Heart left ventricle (tissue), 13 donors: ENCODE measurements at regions not wholly inside any gene's neighbourhood (a gene's known extent, or its start where the extent isn't known, plus 50 kb on each side); places are given as distances from the start of the nearest gene placed in this dataset.

Source experiments
- POLR2A ChIP-seq, 2 donors: fragments of 450-650 bp; IDR thresholded peaks; one replicate each; pipeline ENCODE4 v1.6.1; 2017; ENCODE audit warnings: antibody characterized with exemption in 2 of 2, mild to moderate bottlenecking in 2 of 2, moderate library complexity in 2 of 2
- TF ChIP-seq, protein P1 (sequence below), 12 donors: fragments of 200-600 bp; sonication (generic) in 4 of 12; IDR thresholded peaks; one replicate each; pipeline versions ENCODE4 v1.5.0 to v1.8.0; 2018 to 2022; ENCODE audit warnings: antibody characterized with exemption in 12 of 12, mild to moderate bottlenecking in 5 of 12
- donor health status: ischemic (EF 13 %, LVEDD 7.1; RV severe dilation, severe dysfunction).
- donor health status: DM: no; HTN: yes; CAD: no.
- donor health status: DM: no; HTN: no; CAD: no.
- donor health status: ischemic (EF 25% LVEDD 6.9; RV normal size, moderate dysfunction).
- donor health status: ischemic (EF 25% LVEDD 5.7; RV mildly dilated, moderate dysfunction).
- donor health status: ischemic (EF 35%, LVEDD 5.7; RV mildly dilated, moderate dysfunction).
- donor health status: nonischemic (EF 11% LVEDD 7.7; RV severe dilation, severe dysfunction).
- donor health status: DM: yes; HTN: yes; CAD: no.
- donor health status: PGD.
- donor health status: ischemic (EF 29% LVEDD 5.4; RV normal size, mild dysfunction).
- donor health status: nonischemic (EF 23%, LVEDD 6.1; RV moderate dilation, normal function).

DNA sequence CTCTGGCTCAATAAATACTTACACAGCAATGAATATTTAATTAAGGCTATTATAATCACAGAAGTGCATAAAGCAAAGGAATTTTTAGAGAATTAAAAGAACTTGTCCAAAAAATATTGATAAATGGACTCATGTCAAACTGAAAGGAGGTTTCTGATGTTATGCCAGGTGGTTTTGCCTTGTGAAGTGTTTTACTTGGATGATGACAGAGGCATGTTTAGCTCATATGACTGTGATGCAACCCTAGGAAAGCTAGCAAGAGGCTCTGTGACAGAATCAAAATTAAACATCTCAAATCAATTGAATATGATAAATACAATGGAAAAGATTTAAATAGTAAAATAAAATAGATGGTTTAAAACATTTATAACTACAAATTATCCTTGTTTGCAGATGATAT is 137.3 kb downstream of the TMEM200A start:
- TF ChIP-seq, protein P1, sequence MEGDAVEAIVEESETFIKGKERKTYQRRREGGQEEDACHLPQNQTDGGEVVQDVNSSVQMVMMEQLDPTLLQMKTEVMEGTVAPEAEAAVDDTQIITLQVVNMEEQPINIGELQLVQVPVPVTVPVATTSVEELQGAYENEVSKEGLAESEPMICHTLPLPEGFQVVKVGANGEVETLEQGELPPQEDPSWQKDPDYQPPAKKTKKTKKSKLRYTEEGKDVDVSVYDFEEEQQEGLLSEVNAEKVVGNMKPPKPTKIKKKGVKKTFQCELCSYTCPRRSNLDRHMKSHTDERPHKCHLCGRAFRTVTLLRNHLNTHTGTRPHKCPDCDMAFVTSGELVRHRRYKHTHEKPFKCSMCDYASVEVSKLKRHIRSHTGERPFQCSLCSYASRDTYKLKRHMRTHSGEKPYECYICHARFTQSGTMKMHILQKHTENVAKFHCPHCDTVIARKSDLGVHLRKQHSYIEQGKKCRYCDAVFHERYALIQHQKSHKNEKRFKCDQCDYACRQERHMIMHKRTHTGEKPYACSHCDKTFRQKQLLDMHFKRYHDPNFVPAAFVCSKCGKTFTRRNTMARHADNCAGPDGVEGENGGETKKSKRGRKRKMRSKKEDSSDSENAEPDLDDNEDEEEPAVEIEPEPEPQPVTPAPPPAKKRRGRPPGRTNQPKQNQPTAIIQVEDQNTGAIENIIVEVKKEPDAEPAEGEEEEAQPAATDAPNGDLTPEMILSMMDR (IDR thresholded peaks at IDR 0.05) = no peak
- TF ChIP-seq POLR2A (IDR thresholded peaks at IDR 0.05) = no peak
